CD14-positive monocyte (primary cell): ENCODE measurements at regions not wholly inside any gene's neighbourhood (a gene's known extent, or its start where the extent isn't known, plus 50 kb on each side); places are given as distances from the start of the nearest gene placed in this dataset.

Experiments used
- DNase-seq, 3 donors: peaks; one replicate each; pipeline ENCODE4 v3.0.0-alpha.2; 2011 to 2022
- H2AFZ ChIP-seq: 2 replicates; pipeline ENCODE4 v1.6.0; 2012; ENCODE audit warnings: mild to moderate bottlenecking, low read depth, low read length, inconsistent platforms; ENCODE audit not compliant: insufficient read depth, poor library complexity, severe bottlenecking
- H3K27ac ChIP-seq, 2 donors: 1 replicate in 1 of 2; 2 replicates in 1 of 2; pipeline ENCODE4 v1.5.1; 2012 to 2013; ENCODE audit warnings: low read length in 2 of 2, control low read depth in 1 of 2, inconsistent platforms in 1 of 2, low read depth in 1 of 2, mild to moderate bottlenecking in 1 of 2
- H3K27me3 ChIP-seq, 2 donors: one replicate each; pipeline versions ENCODE4 v1.6.0 to v1.6.1; 2011 to 2013; ENCODE audit warnings: low read length in 2 of 2; ENCODE audit not compliant: control insufficient read depth in 2 of 2, insufficient read depth in 2 of 2
- H3K36me3 ChIP-seq, 2 donors: replicated peaks in 1 of 2; 1 replicate in 1 of 2; 2 replicates in 1 of 2; pipeline versions ENCODE4 v1.5.1 to v1.6.1; 2012 to 2013; ENCODE audit warnings: low read length in 2 of 2, control low read depth in 1 of 2, inconsistent platforms in 1 of 2, mild to moderate bottlenecking in 1 of 2; ENCODE audit not compliant: insufficient read depth in 2 of 2, control insufficient read depth in 1 of 2
- H3K4me1 ChIP-seq, 2 donors: 1 replicate in 1 of 2; 2 replicates in 1 of 2; pipeline versions ENCODE4 v1.5.1 to v1.6.1; 2012 to 2013; ENCODE audit warnings: low read length in 2 of 2, control low read depth in 1 of 2, inconsistent platforms in 1 of 2, mild to moderate bottlenecking in 1 of 2, moderate library complexity in 1 of 2; ENCODE audit not compliant: insufficient read depth in 2 of 2, control insufficient read depth in 1 of 2
- H3K4me2 ChIP-seq: replicated peaks from 2 replicates; pipeline ENCODE3; 2012; ENCODE audit warnings: low read length, moderate library complexity, mild to moderate bottlenecking; ENCODE audit not compliant: poor library complexity, severe bottlenecking; ENCODE audit errors: extremely low read depth
- H3K4me3 ChIP-seq, 3 experiments: fragments of 200-600 bp in 1 of 3; sonication (generic) in 1 of 3; replicated peaks in 1 of 3; 1 replicate in 2 of 3; 2 replicates in 1 of 3; pipeline ENCODE4 v1.5.1; 2011 to 2013; ENCODE audit warnings: low read length in 3 of 3, mild to moderate bottlenecking in 3 of 3, control low read depth in 2 of 3, low read depth in 2 of 3, inconsistent platforms in 1 of 3, moderate library complexity in 1 of 3
- H3K79me2 ChIP-seq: 2 replicates; pipeline ENCODE4 v1.6.0; 2012; ENCODE audit warnings: mild to moderate bottlenecking, control low read depth, inconsistent platforms, low read length, moderate library complexity; ENCODE audit not compliant: insufficient read depth
- H3K9ac ChIP-seq: 2 replicates; pipeline ENCODE4 v1.6.0; 2017; ENCODE audit warnings: low read length, mild to moderate bottlenecking; ENCODE audit not compliant: insufficient read depth, poor library complexity, severe bottlenecking
- H3K9me3 ChIP-seq, 2 donors: replicated peaks in 1 of 2; 1 replicate in 1 of 2; 2 replicates in 1 of 2; pipeline versions ENCODE4 v1.5.1 to v1.6.1; 2012 to 2013; ENCODE audit warnings: low read length in 2 of 2, control low read depth in 1 of 2; ENCODE audit not compliant: control insufficient read depth in 1 of 2, insufficient read depth in 1 of 2
- H4K20me1 ChIP-seq: 2 replicates; pipeline ENCODE4 v1.6.0; 2012; ENCODE audit warnings: mild to moderate bottlenecking, low read length, control low read depth, moderate library complexity; ENCODE audit not compliant: insufficient read depth
- H3K27ac Mint-ChIP-seq, 7 donors: one replicate each; pipeline ENCODE4 v1.8.0; 2020; ENCODE audit warnings: mild to moderate bottlenecking in 7 of 7, mixed read lengths in 7 of 7, moderate library complexity in 6 of 7, inconsistent platforms in 2 of 7
- H3K27me3 Mint-ChIP-seq, 3 donors: one replicate each; pipeline ENCODE4 v1.8.0; 2021 to 2022; ENCODE audit warnings: low read depth in 3 of 3, mild to moderate bottlenecking in 3 of 3, mixed read lengths in 3 of 3, moderate library complexity in 3 of 3, inconsistent platforms in 1 of 3
- H3K36me3 Mint-ChIP-seq, 2 donors: one replicate each; pipeline ENCODE4 v1.8.0; 2020; ENCODE audit warnings: mixed read lengths in 2 of 2, inconsistent platforms in 1 of 2, mild to moderate bottlenecking in 1 of 2
- H3K4me1 Mint-ChIP-seq: one replicate; pipeline ENCODE4 v1.8.0; 2020; ENCODE audit warnings: mild to moderate bottlenecking, mixed read lengths
- H3K4me3 Mint-ChIP-seq, 2 donors: one replicate each; pipeline ENCODE4 v1.8.0; 2020; ENCODE audit warnings: mild to moderate bottlenecking in 2 of 2, mixed read lengths in 2 of 2, moderate library complexity in 1 of 2
- H3K9me3 Mint-ChIP-seq, 7 donors: one replicate each; pipeline ENCODE4 v1.8.0; 2020 to 2022; ENCODE audit warnings: mixed read lengths in 7 of 7, mild to moderate bottlenecking in 6 of 7, moderate library complexity in 6 of 7, inconsistent platforms in 2 of 7
- CTCF ChIP-seq: fragments of 200-600 bp; IDR thresholded peaks from one replicate; pipeline ENCODE4 v1.8.0; 2022; ENCODE audit warnings: antibody characterized with exemption, mild to moderate bottlenecking
- WGBS: methylation state at CpG from one replicate; pipeline ENCODE4 v1.1.5; 2013; ENCODE audit warnings: missing lambda C conversion rate; ENCODE audit not compliant: insufficient coverage; 5-methylcytosine and 5-hydroxymethylcytosine counted together
- intact Hi-C, 2 donors: fragments of 100-400 bp; cut with micrococcal nuclease; formaldehyde crosslinking; loops; one replicate each; pipeline versions ENCODE4 v1.15.0 to v1.15.1; 2023

DNA sequence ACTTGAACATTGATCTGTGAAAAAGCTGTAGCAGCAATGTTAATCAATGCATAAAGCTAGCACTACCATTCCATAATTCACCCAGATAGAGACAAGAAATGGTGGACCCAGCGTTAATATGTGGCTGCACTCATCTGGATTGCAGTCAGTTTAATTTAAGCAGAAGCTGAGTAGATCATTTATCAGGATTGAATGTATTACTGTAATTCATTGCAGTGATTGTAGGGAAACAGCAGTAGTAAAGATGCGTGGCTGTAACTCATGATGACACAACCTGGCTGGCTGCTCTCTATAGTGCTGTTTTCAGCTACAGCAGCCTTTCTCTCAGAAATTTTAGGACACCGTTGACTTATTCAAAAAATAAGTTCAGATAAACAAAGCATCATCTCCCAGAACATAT is 499.5 kb upstream of the SLITRK6 start:
- Mint-ChIP-seq H3K27ac (no peak overlapping the region), H3K36me3 (no peaks in the 10 kb centered on the region), H3K4me3 (no peak overlapping the region), H3K27me3 (peaks cover 0 to 1% (median 0%) of the 10 kb centered on the region in 3 donors), H3K4me1 (no peaks in the 10 kb centered on the region), H3K9me3 (peaks cover 0 to 2% (median 0%) of the 10 kb centered on the region in 7 donors)
- TF ChIP-seq CTCF: no peak
- no peak overlapping the region for H3K9ac ChIP-seq
- intact Hi-C loops: no loop called here
- no peaks in the 10 kb centered on the region for H3K9me3 ChIP-seq
- no peaks in the 10 kb centered on the region for H4K20me1 ChIP-seq
- 88% methylated on average over 1 of the region's 3 CpGs for WGBS
- DNase-seq: no peak
- H2AFZ ChIP-seq: no peak overlapping the region
- no peaks in the 10 kb centered on the region for H3K27me3 ChIP-seq
- no peak overlapping the region for H3K4me2 ChIP-seq
- H3K36me3 ChIP-seq: no peaks in the 10 kb centered on the region
- H3K4me1 ChIP-seq: no peaks in the 10 kb centered on the region
- H3K27ac ChIP-seq: no peak overlapping the region
- H3K4me3 ChIP-seq: no peak overlapping the region
- H3K79me2 ChIP-seq: no peaks in the 10 kb centered on the region

- no peaks in the 10 kb centered on the region for H3K36me3 ChIP-seq
- TF ChIP-seq CTCF: no peak
- no peak overlapping the region for H3K27ac ChIP-seq
- H3K79me2 ChIP-seq: no peaks in the 10 kb centered on the region
- H3K9me3 ChIP-seq: no peaks in the 10 kb centered on the region
- no peak overlapping the region for H3K4me3 ChIP-seq
- no peaks in the 10 kb centered on the region for H3K4me1 ChIP-seq
- Mint-ChIP-seq H3K36me3 (no peaks in the 10 kb centered on the region), H3K4me3 (no peak overlapping the region), H3K27ac (no peak overlapping the region), H3K4me1 (no peaks in the 10 kb centered on the region), H3K27me3 (peaks cover 0 to 1% (median 0%) of the 10 kb centered on the region in 3 donors), H3K9me3 (peaks cover 0 to 2% (median 0%) of the 10 kb centered on the region in 7 donors)
- DNase-seq: no peak
- no peak overlapping the region for H3K9ac ChIP-seq
- H3K27me3 ChIP-seq: no peaks in the 10 kb centered on the region
- WGBS: no CpG with 5 or more reads among the region's 2 CpGs
- no peak overlapping the region for H2AFZ ChIP-seq
- H3K4me2 ChIP-seq: no peak overlapping the region
- H4K20me1 ChIP-seq: no peaks in the 10 kb centered on the region
- intact Hi-C loops: no loop called here
These were observed 499.9 kb upstream of the SLITRK6 start for GRCh38 chr13:86299128-86299527.
